Left lung (tissue), 4 donors: ENCODE measurements at regions not wholly inside any gene's neighbourhood (a gene's known extent, or its start where the extent isn't known, plus 50 kb on each side); places are given as distances from the start of the nearest gene placed in this dataset.

ENCODE experiments used
- ATAC-seq: fragments of 200-7000 bp; cut with Tn5 transposase; one replicate; pipeline ENCODE4 v1.9.1; 2020; ENCODE audit warnings: moderate library complexity
- DNase-seq, 4 donors: peaks; one replicate each; pipeline ENCODE4 v3.0.0-alpha.2; 2013 to 2020
- H3K27ac ChIP-seq, 2 donors: fragments of 200-600 bp; sonication (generic) in 1 of 2; one replicate each; pipeline versions ENCODE4 v1.5.0 to v1.8.0; 2020 to 2021
- H3K27me3 ChIP-seq, 2 donors: fragments of 200-600 bp; sonication (generic) in 1 of 2; one replicate each; pipeline versions ENCODE4 v1.5.0 to v1.8.0; 2020 to 2021
- H3K36me3 ChIP-seq, 2 donors: fragments of 200-600 bp; sonication (generic) in 1 of 2; one replicate each; pipeline versions ENCODE4 v1.5.0 to v1.8.0; 2020 to 2021
- H3K4me1 ChIP-seq, 2 donors: fragments of 200-600 bp; one replicate each; pipeline ENCODE4 v1.8.0; 2021
- H3K4me3 ChIP-seq, 2 donors: fragments of 200-600 bp; sonication (generic) in 1 of 2; one replicate each; pipeline versions ENCODE4 v1.5.0 to v1.8.0; 2020 to 2021; ENCODE audit warnings: mild to moderate bottlenecking in 1 of 2
- H3K9me3 ChIP-seq, 2 donors: fragments of 200-600 bp; sonication (generic) in 1 of 2; one replicate each; pipeline versions ENCODE4 v1.5.0 to v1.8.0; 2020 to 2021
- CTCF ChIP-seq, 2 donors: fragments of 200-600 bp; sonication (generic) in 1 of 2; IDR thresholded peaks; one replicate each; pipeline versions ENCODE4 v1.5.0 to v1.8.0; 2021; ENCODE audit warnings: antibody characterized with exemption in 2 of 2
- intact Hi-C, 2 donors: fragments of 100-400 bp; cut with DNase I; formaldehyde crosslinking; loops; one replicate each; pipeline versions ENCODE4 v1.11.2 to v1.14.2; 2022
- microRNA-seq, 2 donors: library from miRNA; unstranded; fragments of <30 nt; microRNA quantifications; one replicate each; pipeline ENCODE4, GENCODE V29; 2019
- donor health status: DM: no; HTN: yes; CAD: no.
- donor health status: DM: no; HTN: no; CAD: no.

GRCh38 chr7:18437101-18437500 is 58.4 kb upstream of the HDAC9 start:
- no peak overlapping the region for H3K4me3 ChIP-seq
- no peak overlapping the region for H3K27ac ChIP-seq
- no peaks in the 10 kb centered on the region for H3K9me3 ChIP-seq
- H3K4me1 ChIP-seq, result no peaks in the 10 kb centered on the region
- no peak for ATAC-seq
- no peak for TF ChIP-seq CTCF (IDR thresholded peaks at IDR 0.05)
- intact Hi-C loops, result no loop called here
- no peaks in the 10 kb centered on the region for H3K36me3 ChIP-seq
- no peaks in the 10 kb centered on the region for H3K27me3 ChIP-seq
- peak in 2 of 4 donors; percentile 15 to 28 for DNase-seq

DNA sequence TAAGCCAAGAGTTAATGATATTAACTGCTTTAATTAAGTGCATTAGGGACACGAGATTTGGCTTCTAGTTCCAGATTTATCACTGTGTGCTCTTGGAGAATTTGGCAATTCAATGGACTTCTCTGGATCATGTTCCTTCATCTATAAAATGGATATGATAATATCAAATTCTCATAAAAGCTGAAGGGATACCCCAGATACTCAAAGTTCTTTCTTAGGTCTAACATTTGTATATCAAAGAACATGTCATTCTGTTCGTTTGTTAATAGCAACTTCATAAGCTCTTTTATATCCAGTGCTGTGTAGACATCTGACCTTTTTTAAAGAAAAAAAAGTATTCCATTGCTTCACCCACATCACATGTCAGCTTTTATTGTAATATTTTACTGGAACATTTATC is 54.6 kb upstream of the HDAC9 start:
- intact Hi-C loops, result no loop called here
- H3K4me3 ChIP-seq, result no peak overlapping the region
- H3K36me3 ChIP-seq, result no peaks in the 10 kb centered on the region
- DNase-seq (no peak), ATAC-seq (no peak)
- no peaks in the 10 kb centered on the region for H3K4me1 ChIP-seq
- no peak for TF ChIP-seq CTCF (IDR thresholded peaks at IDR 0.05)
- no peaks in the 10 kb centered on the region for H3K27me3 ChIP-seq
- H3K9me3 ChIP-seq, result no peaks in the 10 kb centered on the region
- no peak overlapping the region for H3K27ac ChIP-seq

- H3K36me3 ChIP-seq, result no peaks in the 10 kb centered on the region
- H3K27me3 ChIP-seq, result no peaks in the 10 kb centered on the region
- ATAC-seq (no peak), DNase-seq (no peak)
- intact Hi-C loops, result no loop called here
- H3K4me3 ChIP-seq, result no peak overlapping the region
- TF ChIP-seq CTCF (IDR thresholded peaks at IDR 0.05), result no peak
- H3K27ac ChIP-seq, result no peak overlapping the region
- no peaks in the 10 kb centered on the region for H3K4me1 ChIP-seq
- no peaks in the 10 kb centered on the region for H3K9me3 ChIP-seq
Measured at GRCh38 chr7:18444826-18445225, 50.7 kb upstream of the HDAC9 start.

DNA sequence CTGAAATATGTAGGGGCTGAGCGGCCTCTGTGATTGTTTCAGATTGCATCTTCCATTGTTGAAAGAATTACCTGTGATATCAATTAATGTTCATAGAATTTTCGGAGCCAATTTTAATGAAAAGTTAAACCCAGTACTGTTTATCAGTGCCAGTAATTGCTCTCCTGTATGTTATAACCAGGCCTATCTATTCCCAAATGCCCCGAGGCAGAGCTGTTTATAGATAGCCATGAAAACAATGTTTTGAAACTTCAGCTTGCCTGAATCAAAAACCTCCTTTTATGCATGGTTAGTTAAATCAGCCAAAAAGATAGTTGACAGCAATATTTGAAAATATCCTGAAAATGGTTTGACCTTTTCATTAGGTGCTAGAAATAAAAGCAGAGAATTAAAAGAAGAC is 50.1 kb upstream of the HDAC9 start:
- TF ChIP-seq CTCF (IDR thresholded peaks at IDR 0.05), result no peak
- Histone ChIP-seq H3K36me3 (no peaks in the 10 kb centered on the region), H3K27me3 (no peaks in the 10 kb centered on the region), H3K9me3 (no peaks in the 10 kb centered on the region), H3K4me3 (no peak overlapping the region), H3K4me1 (no peaks in the 10 kb centered on the region), H3K27ac (no peak overlapping the region)
- DNase-seq, result no peak
- ATAC-seq, result no peak
- intact Hi-C loops, result no loop called here

Small RNAs in the stretch of these regions (microRNA-seq; reads per million reads assigned to microRNA genes)
- gene MIR1302-6, result 0 reads per million in 2 donors
